ENCODE measurements at regions not wholly inside any gene's neighbourhood (a gene's known extent, or its start where the extent isn't known, plus 50 kb on each side); places are given as distances from the start of the nearest gene placed in this dataset.

- TF ChIP-seq, protein P1, sequence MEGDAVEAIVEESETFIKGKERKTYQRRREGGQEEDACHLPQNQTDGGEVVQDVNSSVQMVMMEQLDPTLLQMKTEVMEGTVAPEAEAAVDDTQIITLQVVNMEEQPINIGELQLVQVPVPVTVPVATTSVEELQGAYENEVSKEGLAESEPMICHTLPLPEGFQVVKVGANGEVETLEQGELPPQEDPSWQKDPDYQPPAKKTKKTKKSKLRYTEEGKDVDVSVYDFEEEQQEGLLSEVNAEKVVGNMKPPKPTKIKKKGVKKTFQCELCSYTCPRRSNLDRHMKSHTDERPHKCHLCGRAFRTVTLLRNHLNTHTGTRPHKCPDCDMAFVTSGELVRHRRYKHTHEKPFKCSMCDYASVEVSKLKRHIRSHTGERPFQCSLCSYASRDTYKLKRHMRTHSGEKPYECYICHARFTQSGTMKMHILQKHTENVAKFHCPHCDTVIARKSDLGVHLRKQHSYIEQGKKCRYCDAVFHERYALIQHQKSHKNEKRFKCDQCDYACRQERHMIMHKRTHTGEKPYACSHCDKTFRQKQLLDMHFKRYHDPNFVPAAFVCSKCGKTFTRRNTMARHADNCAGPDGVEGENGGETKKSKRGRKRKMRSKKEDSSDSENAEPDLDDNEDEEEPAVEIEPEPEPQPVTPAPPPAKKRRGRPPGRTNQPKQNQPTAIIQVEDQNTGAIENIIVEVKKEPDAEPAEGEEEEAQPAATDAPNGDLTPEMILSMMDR (IDR thresholded peaks at IDR 0.05) = no peak
- TF ChIP-seq POLR2AphosphoS5 (IDR thresholded peaks at IDR 0.05) (no peak), POLR2A (IDR thresholded peaks at IDR 0.05) (no peak)
Measured at GRCh38 chr7:26443006-26443405, 151.3 kb downstream of the SNX10 start.

All from prostate gland (tissue), 2 donors.